HL-60 (cell line): ENCODE measurements at regions not wholly inside any gene's neighbourhood (a gene's known extent, or its start where the extent isn't known, plus 50 kb on each side); places are given as distances from the start of the nearest gene placed in this dataset.

Experiments
- GABPA ChIP-seq: IDR thresholded peaks from 2 replicates; pipeline ENCODE4 v1.6.1; 2012; ENCODE audit warnings: low read depth
- POLR2AphosphoS5 ChIP-seq: IDR thresholded peaks from 2 replicates; pipeline ENCODE4 v1.6.1; 2012; ENCODE audit warnings: low read depth
- REST ChIP-seq: IDR thresholded peaks from 2 replicates; pipeline ENCODE4 v1.6.1; 2012; ENCODE audit warnings: low read depth; ENCODE audit not compliant: insufficient replicate concordance
- SPI1 ChIP-seq: IDR thresholded peaks from 2 replicates; pipeline ENCODE4 v1.6.1; 2012; ENCODE audit warnings: low read depth, mild to moderate bottlenecking, borderline replicate concordance
- TF ChIP-seq, protein P1 (sequence below): IDR thresholded peaks from one replicate; pipeline ENCODE4 v1.5.1; 2011; ENCODE audit warnings: low read length, control low read depth, inconsistent platforms; ENCODE audit not compliant: insufficient read depth

GRCh38 chr11:69238573-69239351 is 55.2 kb upstream of the MYEOV start:
- TF ChIP-seq, protein P1, sequence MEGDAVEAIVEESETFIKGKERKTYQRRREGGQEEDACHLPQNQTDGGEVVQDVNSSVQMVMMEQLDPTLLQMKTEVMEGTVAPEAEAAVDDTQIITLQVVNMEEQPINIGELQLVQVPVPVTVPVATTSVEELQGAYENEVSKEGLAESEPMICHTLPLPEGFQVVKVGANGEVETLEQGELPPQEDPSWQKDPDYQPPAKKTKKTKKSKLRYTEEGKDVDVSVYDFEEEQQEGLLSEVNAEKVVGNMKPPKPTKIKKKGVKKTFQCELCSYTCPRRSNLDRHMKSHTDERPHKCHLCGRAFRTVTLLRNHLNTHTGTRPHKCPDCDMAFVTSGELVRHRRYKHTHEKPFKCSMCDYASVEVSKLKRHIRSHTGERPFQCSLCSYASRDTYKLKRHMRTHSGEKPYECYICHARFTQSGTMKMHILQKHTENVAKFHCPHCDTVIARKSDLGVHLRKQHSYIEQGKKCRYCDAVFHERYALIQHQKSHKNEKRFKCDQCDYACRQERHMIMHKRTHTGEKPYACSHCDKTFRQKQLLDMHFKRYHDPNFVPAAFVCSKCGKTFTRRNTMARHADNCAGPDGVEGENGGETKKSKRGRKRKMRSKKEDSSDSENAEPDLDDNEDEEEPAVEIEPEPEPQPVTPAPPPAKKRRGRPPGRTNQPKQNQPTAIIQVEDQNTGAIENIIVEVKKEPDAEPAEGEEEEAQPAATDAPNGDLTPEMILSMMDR: no peak
- TF ChIP-seq REST (no peak), POLR2AphosphoS5 (no peak), GABPA (no peak), SPI1 (no peak)
